ENCODE measurements at regions not wholly inside any gene's neighbourhood (a gene's known extent, or its start where the extent isn't known, plus 50 kb on each side); places are given as distances from the start of the nearest gene placed in this dataset.

- no peak for DNase-seq
Measured at GRCh38 chrX:39519030-39519488, 578.7 kb downstream of the BCOR start.

- DNase-seq = no peak
Measured at GRCh38 chrX:39519566-39520301, 578.0 kb downstream of the BCOR start.

DNA sequence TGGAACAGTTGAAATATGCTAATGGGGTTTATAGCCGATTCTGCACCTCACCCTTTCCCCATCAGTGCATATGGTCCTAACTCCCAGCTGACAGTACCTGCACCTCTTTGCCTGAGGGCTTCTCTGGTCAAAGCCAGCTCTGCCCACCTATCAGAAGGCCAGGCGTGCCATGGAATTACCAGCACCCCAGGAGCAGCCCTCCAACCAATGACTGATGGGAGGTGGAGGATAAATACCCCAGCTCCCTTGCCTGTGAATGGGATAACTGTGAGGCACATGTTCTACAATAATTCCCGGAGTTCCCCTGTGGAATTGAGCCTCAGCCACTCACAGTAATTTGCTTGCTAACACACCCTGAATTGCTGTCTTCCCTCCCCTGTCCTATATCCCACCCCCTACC lies 572.0 kb downstream of the BCOR start:
- DNase-seq = no peak

DNA sequence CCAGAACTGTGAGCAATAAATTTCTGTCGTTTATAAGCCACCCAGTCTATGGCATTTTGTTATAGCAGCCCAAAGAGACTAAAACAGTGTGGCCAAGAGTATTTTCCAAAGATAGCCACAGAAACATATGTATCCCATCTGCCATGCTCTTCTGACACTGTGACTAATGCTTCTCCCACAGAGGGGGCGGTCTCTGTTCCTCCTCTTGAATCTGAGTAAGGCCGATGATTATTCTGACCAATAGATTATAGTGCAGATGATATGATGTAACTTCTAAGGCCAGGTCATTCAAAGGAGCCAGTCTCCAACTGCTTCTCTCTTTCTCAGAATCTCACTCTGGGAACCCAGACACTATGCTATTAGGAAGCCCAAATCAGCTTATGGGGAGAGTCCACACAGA lies 570.7 kb downstream of the BCOR start:
- no peak for DNase-seq

- DNase-seq = no peak
Measured at GRCh38 chrX:39528161-39528916, 569.4 kb downstream of the BCOR start.

DNA sequence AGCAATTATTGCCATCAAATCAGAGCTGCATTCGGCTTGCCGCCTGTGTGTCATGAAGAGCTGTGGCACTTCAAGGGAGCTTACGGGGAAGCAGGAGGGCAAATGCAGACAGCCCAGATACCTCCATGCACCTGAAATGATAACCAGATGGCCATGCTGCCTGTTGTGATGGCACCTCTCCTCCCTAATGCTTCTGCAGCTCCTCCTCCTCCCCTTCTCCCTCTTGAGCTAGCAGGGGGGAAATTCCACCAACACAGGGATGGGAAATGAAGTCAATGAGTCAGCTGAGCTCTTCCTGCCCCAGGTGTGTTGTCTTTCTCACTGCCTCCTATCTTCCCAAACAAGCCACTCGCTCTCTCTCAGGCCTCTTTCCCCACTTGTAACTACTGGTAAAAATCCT lies 565.0 kb downstream of the BCOR start:
- DNase-seq = no peak

- DNase-seq = no peak
Measured at GRCh38 chrX:39534949-39535348, 562.8 kb downstream of the BCOR start.

DNA sequence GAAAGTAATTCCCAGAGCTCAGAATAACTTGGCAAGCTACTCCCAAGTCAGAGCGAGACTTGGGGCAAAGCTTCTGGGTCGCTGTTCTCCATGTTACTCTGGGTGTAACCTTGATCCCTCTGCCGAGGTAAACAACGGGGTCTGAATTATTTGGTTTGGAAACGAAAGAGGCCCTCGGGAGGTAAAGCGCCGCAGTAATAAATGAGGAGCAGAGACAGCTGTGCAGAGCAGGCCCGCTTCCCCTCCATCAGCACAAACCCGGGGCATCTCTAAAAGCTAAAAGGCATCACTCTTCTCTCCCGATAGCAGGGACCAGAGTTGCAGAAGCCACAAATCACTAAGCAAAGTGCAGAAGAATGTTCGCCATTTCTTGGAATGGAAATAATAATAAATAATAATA lies 561.5 kb downstream of the BCOR start:
- no peak for DNase-seq

DNA sequence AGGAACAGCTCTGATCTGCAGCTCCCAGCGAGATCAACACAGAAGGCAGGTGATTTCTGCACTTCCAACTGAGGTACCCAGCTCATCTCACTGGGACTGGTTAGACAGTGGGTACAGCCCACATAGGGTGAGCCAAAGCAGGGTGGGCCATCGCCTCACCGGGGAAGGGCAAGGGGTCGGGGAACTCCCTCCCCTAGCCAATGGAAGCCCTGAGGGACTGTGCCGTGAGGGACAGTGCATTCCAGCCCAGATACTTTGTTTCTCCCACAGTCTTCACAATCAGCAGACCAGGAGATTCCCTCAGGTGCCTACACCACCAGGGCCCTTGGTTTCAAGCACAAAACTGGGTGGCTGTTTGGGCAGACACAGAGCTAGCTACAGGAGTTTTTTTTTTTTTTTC lies 555.9 kb downstream of the BCOR start:
- no peak for DNase-seq

DNA sequence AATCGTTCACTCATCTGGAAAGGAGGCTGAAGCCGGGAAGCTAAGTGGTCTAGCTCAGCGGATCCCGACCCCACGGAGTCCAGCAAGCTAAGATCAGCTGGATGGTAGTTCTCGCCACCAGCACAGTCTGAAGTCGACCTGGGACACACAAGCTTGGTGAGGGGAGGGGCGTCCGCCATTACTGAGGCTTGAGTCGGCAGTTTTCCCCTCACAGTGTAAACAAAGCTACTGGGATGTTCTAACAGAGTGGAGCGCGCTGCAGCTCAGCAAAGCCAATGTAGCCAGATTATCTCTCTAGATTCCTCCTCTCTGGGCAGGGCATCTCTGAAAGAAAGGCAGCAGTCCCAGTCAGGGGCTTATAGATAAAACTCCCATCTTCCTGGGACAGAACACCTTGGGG lies 555.4 kb downstream of the BCOR start:
- no peak for DNase-seq

- no peak for DNase-seq
Measured at GRCh38 chrX:39550795-39551361, 546.9 kb downstream of the BCOR start.

GRCh38 chrX:39551762-39552161 lies 546.0 kb downstream of the BCOR start:
- DNase-seq = no peak

DNA sequence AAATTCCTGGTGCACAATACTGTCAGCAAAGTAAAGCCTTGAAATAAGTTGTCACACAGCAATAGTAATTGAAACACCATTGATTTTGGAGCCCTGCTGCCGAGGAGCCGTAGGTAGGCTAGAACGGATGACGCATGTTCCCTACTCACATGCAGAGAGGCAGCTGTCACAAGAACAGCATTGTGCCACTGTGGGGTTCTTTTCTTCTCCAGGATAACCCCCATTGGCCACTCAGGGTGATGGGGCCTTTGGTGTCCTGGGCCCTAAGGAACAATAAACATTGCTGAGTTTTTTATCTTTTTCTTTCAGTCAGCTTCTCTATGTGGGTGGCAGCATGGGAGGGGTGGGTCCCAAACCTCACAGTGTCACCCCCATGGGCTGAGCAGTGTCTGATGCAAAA lies 542.3 kb downstream of the BCOR start:
- DNase-seq = no peak

GRCh38 chrX:39556056-39556455 lies 541.7 kb downstream of the BCOR start:
- DNase-seq = no peak

DNA sequence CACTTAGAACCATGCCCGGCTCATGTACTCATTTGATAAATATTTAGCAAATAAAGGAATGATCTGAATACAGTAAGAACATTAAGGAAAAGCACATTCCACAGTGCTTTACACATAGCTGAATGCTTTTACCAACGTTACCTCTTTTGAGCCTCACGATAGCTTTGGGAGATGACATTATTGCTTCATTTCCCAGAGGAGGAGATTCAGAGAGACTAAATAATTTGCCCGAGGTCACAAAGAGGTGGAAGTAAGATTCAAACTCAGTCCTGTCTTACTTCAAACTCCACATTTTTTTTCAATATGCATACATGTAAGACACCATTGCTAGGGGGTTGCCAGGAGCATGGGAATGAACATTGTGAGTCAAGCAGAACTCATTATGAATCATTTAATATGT lies 538.5 kb downstream of the BCOR start:
- no peak for DNase-seq

GRCh38 chrX:39560271-39560670 lies 537.5 kb downstream of the BCOR start:
- no peak for DNase-seq

GRCh38 chrX:39563178-39563577 lies 534.6 kb downstream of the BCOR start:
- no peak for DNase-seq

GRCh38 chrX:39564751-39565150 lies 533.0 kb downstream of the BCOR start:
- DNase-seq = no peak

DNA sequence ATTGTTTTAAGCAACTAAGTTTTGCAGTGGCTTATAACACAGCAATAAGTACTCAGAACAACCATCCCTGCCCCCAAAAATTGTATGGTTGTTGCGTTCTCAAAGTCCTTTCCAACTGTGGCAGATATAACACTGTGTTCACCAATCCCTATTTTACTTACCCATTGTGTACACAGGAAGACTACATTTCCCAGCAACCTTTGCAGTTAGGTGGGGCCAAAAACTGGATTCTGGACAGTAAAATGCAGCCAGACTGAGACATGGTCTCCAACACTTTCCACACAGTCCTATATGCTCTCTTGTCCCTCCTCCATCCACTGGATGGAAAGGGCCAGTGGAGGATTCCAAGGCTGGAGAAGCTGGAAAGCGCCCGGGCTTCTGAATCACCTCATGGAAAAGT lies 523.6 kb downstream of the BCOR start:
- DNase-seq = no peak

DNA sequence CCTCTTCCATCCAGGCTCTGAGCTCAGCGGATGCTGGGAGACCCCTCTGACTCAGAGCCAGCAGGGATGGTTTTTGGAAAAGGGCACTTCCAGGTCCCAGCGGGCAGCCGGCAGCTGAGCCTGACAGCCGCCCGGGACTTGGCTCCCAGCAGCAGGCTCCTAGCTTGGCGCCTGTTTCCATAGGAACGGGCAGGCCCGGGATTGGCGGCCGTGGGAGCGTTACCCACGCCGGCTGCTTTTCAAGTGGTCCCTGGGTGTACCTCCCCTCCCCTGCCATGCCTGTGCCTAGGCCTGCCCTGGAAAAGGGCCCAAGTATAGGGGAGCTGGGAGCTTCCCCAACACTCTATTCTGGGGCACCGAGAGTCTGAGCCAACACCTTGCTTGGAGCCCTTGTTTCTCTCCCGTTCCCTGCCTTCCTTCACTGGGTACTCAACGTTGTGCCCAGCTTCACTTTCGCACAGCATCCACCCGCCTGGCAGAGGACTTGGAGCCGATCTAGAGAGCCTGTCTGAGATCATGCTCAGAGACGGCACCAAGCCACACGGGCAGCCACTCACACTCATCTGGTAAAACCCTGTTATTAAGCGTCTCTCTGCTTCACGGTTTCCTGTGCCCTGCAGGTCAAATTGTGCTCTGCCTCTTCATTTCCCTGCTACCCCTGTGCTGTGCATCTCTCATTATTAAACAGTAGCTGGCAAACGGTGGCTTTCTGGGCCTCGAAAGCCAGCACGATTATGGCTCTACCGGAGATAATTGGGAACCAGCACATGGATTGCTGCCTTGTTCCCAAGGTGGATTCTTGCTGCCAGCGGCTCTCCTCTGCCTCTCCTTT lies 521.5 kb downstream of the BCOR start:
- DNase-seq = no peak

DNA sequence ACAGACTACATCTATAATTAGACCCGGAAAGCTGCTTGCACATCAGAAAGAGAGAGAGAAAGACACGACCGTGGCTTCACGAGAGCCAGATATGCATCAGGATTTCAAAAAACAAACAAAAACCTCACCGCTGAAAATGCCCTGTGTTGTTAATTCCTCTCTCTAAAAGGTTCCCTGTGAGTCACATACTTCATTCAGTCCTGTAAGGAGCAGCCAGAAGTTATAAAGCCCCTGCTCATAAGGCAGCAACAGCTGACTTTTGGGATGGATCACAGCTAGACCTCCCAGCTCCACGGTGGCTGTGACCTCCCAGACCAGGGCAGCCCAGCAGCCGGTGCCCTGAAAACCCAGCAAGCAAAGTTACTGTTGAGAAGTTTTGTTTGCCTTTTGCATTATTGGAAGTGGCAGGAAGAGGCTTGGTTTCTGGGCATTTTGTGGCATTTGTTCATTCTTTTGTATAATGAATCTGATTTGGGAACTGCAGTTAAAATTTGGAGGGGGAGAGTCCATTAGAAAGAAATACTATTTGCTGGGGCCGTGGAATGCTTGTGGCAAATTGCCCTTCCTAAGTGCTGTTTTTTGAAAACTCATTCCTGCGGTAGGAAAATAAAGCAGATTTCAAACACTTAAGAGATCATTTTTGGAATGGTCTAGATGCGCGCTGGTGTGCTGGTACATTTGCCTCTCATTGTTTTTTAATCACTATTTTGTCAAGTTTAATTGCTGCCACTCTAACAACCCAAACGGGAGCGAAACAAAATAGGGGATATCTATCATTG lies 520.4 kb downstream of the BCOR start:
- no peak for DNase-seq

Data from bone marrow (tissue), 2 donors.